Erythroblast (primary cell): ENCODE measurements at regions not wholly inside any gene's neighbourhood (a gene's known extent, or its start where the extent isn't known, plus 50 kb on each side); places are given as distances from the start of the nearest gene placed in this dataset.
"Not testable (repeated sequence)": the region's sequence is repeated elsewhere in the genome, so short reads cannot be mapped to it uniquely, and the experiment has no call there.

Source experiments
- GATA1 ChIP-seq: IDR thresholded peaks from 2 replicates; pipeline ENCODE4 v1.6.1; 2011; ENCODE audit warnings: low read depth, mild to moderate bottlenecking, control low read depth, low read length, moderate library complexity
- POLR2A ChIP-seq: IDR thresholded peaks from 2 replicates; pipeline ENCODE4 v1.6.1; 2011; ENCODE audit warnings: mild to moderate bottlenecking, low read length

DNA sequence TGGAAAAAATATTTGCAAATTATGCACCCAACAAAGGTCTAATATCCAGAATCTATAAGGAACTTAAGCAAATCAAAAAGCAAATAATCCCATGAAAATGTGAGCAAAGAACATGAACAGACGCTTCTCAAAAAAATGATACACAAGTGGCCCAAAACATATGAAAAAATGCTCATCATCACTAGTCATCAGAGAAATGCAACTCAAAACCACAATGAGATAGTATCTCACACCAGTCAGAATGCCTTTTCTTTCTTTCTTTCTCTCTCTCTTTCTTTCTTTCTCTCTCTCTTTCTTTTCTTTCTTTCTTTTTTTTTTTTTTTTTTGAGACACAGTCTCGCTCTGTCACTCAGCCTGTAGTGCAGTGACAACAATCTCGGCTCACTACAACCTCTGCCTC is 602.9 kb upstream of the TBL1XR1 start:
- not testable (repeated sequence) for TF ChIP-seq POLR2A, GATA1
